ENCODE measurements at regions not wholly inside any gene's neighbourhood (a gene's known extent, or its start where the extent isn't known, plus 50 kb on each side); places are given as distances from the start of the nearest gene placed in this dataset.

GRCh38 chr11:70712471-70712870 is 314.1 kb downstream of the CTTN start:
- DNase-seq, result no peak

- no peak for DNase-seq
Measured at GRCh38 chr11:70713086-70713835, 314.9 kb downstream of the CTTN start.

GRCh38 chr11:70713988-70714665 is 315.8 kb downstream of the CTTN start:
- no peak for DNase-seq

- no peak for DNase-seq
Measured at GRCh38 chr11:70715166-70715951, 317.0 kb downstream of the CTTN start.

GRCh38 chr11:70716216-70716615 is 317.9 kb downstream of the CTTN start:
- no peak for DNase-seq

GRCh38 chr11:70716986-70717775 is 318.9 kb downstream of the CTTN start:
- no peak for DNase-seq

- no peak for DNase-seq
Measured at GRCh38 chr11:70717936-70718595, 319.7 kb downstream of the CTTN start.

GRCh38 chr11:70719516-70719915 is 321.2 kb downstream of the CTTN start:
- DNase-seq, result no peak

GRCh38 chr11:70720281-70720680 is 322.0 kb downstream of the CTTN start:
- no peak for DNase-seq

- no peak for DNase-seq
Measured at GRCh38 chr11:70721006-70721405, 322.7 kb downstream of the CTTN start.

- no peak for DNase-seq
Measured at GRCh38 chr11:70725278-70725677, 326.9 kb downstream of the CTTN start.

- no peak for DNase-seq
Measured at GRCh38 chr11:70725739-70726138, 327.4 kb downstream of the CTTN start.

- DNase-seq, result no peak
Measured at GRCh38 chr11:70727021-70727420, 328.7 kb downstream of the CTTN start.

GRCh38 chr11:70727899-70728620 is 329.7 kb downstream of the CTTN start:
- DNase-seq, result peak; percentile 61

- no peak for DNase-seq
Measured at GRCh38 chr11:70729949-70730348, 331.6 kb downstream of the CTTN start.

GRCh38 chr11:70730411-70730810 is 332.1 kb downstream of the CTTN start:
- DNase-seq, result no peak

GRCh38 chr11:70731271-70732022 is 333.1 kb downstream of the CTTN start:
- no peak for DNase-seq

- DNase-seq, result no peak
Measured at GRCh38 chr11:70732023-70732880, 333.9 kb downstream of the CTTN start.

- no peak for DNase-seq
Measured at GRCh38 chr11:70732881-70733196, 334.5 kb downstream of the CTTN start.
